A549 (cell line): ENCODE measurements at regions not wholly inside any gene's neighbourhood (a gene's known extent, or its start where the extent isn't known, plus 50 kb on each side); places are given as distances from the start of the nearest gene placed in this dataset.

ENCODE experiments used
- ATAC-seq, 2 experiments: fragments of 200-7000 bp in 1 of 2; fragments of >200 bp in 1 of 2; cut with Nextera tagmentation in 1 of 2; cut with Tn5 transposase in 1 of 2; 3 replicates each; pipeline versions ENCODE4 v1.8.0 to v1.9.1; 2018 to 2020; ENCODE audit warnings: mild to moderate bottlenecking in 1 of 2, moderate library complexity in 1 of 2
- CTCF ChIA-PET: fragments of 300-600 bp; sonication (Branson Sonifier 250); formaldehyde crosslinking; extraction: SDS; loops from one replicate; lab custom pipeline; 2021; ENCODE audit warnings: antibody characterized with exemption, inconsistent platforms; lab: Yijun Ruan, JAX
- POLR2A ChIA-PET: fragments of 350-600 bp; formaldehyde crosslinking; extraction: SDS; loops from one replicate; lab custom pipeline; 2021; ENCODE audit warnings: antibody characterized with exemption, inconsistent platforms; lab: Yijun Ruan, JAX
- DNase-seq, 2 experiments: peaks; one replicate each; pipeline versions ENCODE4 v3.0.0 to v3.0.0-alpha.2; 2011 to 2016; ENCODE audit warnings: low read depth in 1 of 2, low spot score in 1 of 2
- FAIRE-seq: peaks from 2 replicates; lab custom pipeline; 2011; peaks lifted over from hg19 to GRCh38; lab: Jason Lieb, UNC
- H3K27ac ChIP-seq, 2 experiments: fragments of >200 bp; sonication (Bioruptor Twin); formaldehyde crosslinking; 3 replicates each; pipeline ENCODE4 v1.5.1; 2016 to 2017
- H3K4me1 ChIP-seq: fragments of >200 bp; sonication (Bioruptor Twin); formaldehyde crosslinking; 3 replicates; pipeline ENCODE4 v1.6.1; 2016
- H3K4me2 ChIP-seq: fragments of >200 bp; sonication (Bioruptor Twin); formaldehyde crosslinking; 3 replicates; pipeline ENCODE4 v1.6.1; 2016
- H3K4me3 ChIP-seq: fragments of >200 bp; sonication (Bioruptor Twin); formaldehyde crosslinking; 3 replicates; pipeline ENCODE4 v1.5.1; 2016
- H3K9me3 ChIP-seq: fragments of >200 bp; sonication (Bioruptor Twin); formaldehyde crosslinking; 3 replicates; pipeline ENCODE4 v1.6.1; 2016
- BHLHE40 ChIP-seq: IDR thresholded peaks from 2 replicates; pipeline ENCODE4 v1.6.1; 2012; ENCODE audit warnings: low read depth, low read length, inconsistent platforms
- CBX2 ChIP-seq: fragments of 200-600 bp; sonication (generic); IDR thresholded peaks from 2 replicates; pipeline ENCODE4 v1.6.1; 2016; ENCODE audit warnings: low read depth, mild to moderate bottlenecking, borderline replicate concordance
- CBX8 ChIP-seq: fragments of 200-600 bp; sonication (generic); IDR thresholded peaks from 2 replicates; pipeline ENCODE4 v1.6.1; 2016
- CEBPB ChIP-seq, 2 experiments: fragments of >200 bp in 1 of 2; sonication (Bioruptor Twin) in 1 of 2; formaldehyde crosslinking in 1 of 2; IDR thresholded peaks; 2 replicates each; pipeline ENCODE4 v1.6.1; 2012 to 2016
- CHD2 ChIP-seq: fragments of 150-350 bp; IDR thresholded peaks from 2 replicates; pipeline ENCODE4 v1.6.1; 2014; ENCODE audit warnings: low read length; ENCODE audit not compliant: partially characterized antibody
- CHD4 ChIP-seq: fragments of 200-600 bp; sonication (generic); IDR thresholded peaks from 2 replicates; pipeline ENCODE4 v1.6.1; 2016; ENCODE audit warnings: antibody characterized with exemption, mild to moderate bottlenecking, borderline replicate concordance
- CTCF ChIP-seq: fragments of >200 bp; sonication (Bioruptor Twin); formaldehyde crosslinking; IDR thresholded peaks from 3 replicates; pipeline ENCODE4 v1.5.1; 2016
- EHF ChIP-seq: fragments of 250-450 bp; sonication (Bioruptor Pico); IDR thresholded peaks from 2 replicates; pipeline ENCODE4 v1.5.0; 2020; ENCODE audit warnings: mild to moderate bottlenecking
- EHMT2 ChIP-seq: fragments of 200-600 bp; sonication (generic); IDR thresholded peaks from 2 replicates; pipeline ENCODE4 v1.6.1; 2016; ENCODE audit warnings: antibody characterized with exemption, low read depth, mild to moderate bottlenecking, moderate library complexity
- EP300 ChIP-seq, 2 experiments: fragments of >200 bp; sonication (Bioruptor Twin); formaldehyde crosslinking; IDR thresholded peaks; 2 replicates in 1 of 2; 3 replicates in 1 of 2; pipeline ENCODE4 v1.6.1; 2016 to 2017
- ESRRA ChIP-seq: fragments of 150-350 bp; IDR thresholded peaks from 2 replicates; pipeline ENCODE4 v1.6.1; 2014; ENCODE audit warnings: mild to moderate bottlenecking, low read length, borderline replicate concordance
- FOSB ChIP-seq: fragments of 250-450 bp; sonication (Bioruptor Pico); IDR thresholded peaks from 2 replicates; pipeline ENCODE4 v1.5.0; 2020; ENCODE audit warnings: mild to moderate bottlenecking, moderate library complexity
- GATA3 ChIP-seq: IDR thresholded peaks from 2 replicates; pipeline ENCODE4 v1.6.1; 2012; ENCODE audit warnings: borderline replicate concordance
- HDAC2 ChIP-seq: fragments of 200-600 bp; sonication (generic); IDR thresholded peaks from 2 replicates; pipeline ENCODE4 v1.6.1; 2016
- HEYL ChIP-seq: fragments of 250-450 bp; sonication (Bioruptor Pico); IDR thresholded peaks from 2 replicates; pipeline ENCODE4 v1.8.0; 2021; ENCODE audit warnings: mild to moderate bottlenecking, moderate library complexity
- HMGXB4 ChIP-seq: fragments of 250-450 bp; sonication (Bioruptor Pico); IDR thresholded peaks from 2 replicates; pipeline ENCODE4 v1.5.0; 2021; ENCODE audit warnings: mild to moderate bottlenecking, moderate library complexity, borderline replicate concordance
- HOXA7 ChIP-seq: fragments of 250-450 bp; sonication (Bioruptor Pico); IDR thresholded peaks from 2 replicates; pipeline ENCODE4 v1.5.0; 2020; ENCODE audit warnings: mild to moderate bottlenecking, moderate library complexity
- HOXB13 ChIP-seq: fragments of 250-450 bp; sonication (Bioruptor Pico); IDR thresholded peaks from 2 replicates; pipeline ENCODE4 v1.5.0; 2020; ENCODE audit warnings: low read depth, mild to moderate bottlenecking, moderate library complexity
- JUN ChIP-seq, 2 experiments: fragments of >200 bp; sonication (Bioruptor Twin); formaldehyde crosslinking; IDR thresholded peaks; 2 replicates in 1 of 2; 3 replicates in 1 of 2; pipeline ENCODE4 v1.6.1; 2016 to 2017
- KDM1A ChIP-seq: fragments of 200-600 bp; sonication (generic); IDR thresholded peaks from 2 replicates; pipeline ENCODE4 v1.6.1; 2016; ENCODE audit warnings: low read depth, mild to moderate bottlenecking
- MAFK ChIP-seq: fragments of 450-650 bp; IDR thresholded peaks from 2 replicates; pipeline ENCODE4 v1.6.1; 2014; ENCODE audit not compliant: partially characterized antibody
- MAX ChIP-seq: IDR thresholded peaks from 2 replicates; pipeline ENCODE4 v1.6.1; 2012
- NPAS2 ChIP-seq: fragments of 250-450 bp; sonication (Bioruptor Pico); IDR thresholded peaks from 2 replicates; pipeline ENCODE4 v1.8.0; 2022; ENCODE audit warnings: mild to moderate bottlenecking, moderate library complexity, borderline replicate concordance
- PBX3 ChIP-seq: IDR thresholded peaks from 2 replicates; pipeline ENCODE4 v1.6.1; 2012
- PHF8 ChIP-seq: fragments of 200-600 bp; sonication (generic); IDR thresholded peaks from 2 replicates; pipeline ENCODE4 v1.6.1; 2016; ENCODE audit warnings: low read depth, mild to moderate bottlenecking, antibody characterized with exemption, moderate library complexity, borderline replicate concordance
- POLR2A ChIP-seq: IDR thresholded peaks from 2 replicates; pipeline ENCODE4 v1.6.1; 2012; ENCODE audit warnings: mild to moderate bottlenecking, low read length
- RARB ChIP-seq: fragments of 250-450 bp; sonication (Bioruptor Pico); IDR thresholded peaks from 2 replicates; pipeline ENCODE4 v1.8.0; 2021; ENCODE audit warnings: mild to moderate bottlenecking, moderate library complexity
- RCOR1 ChIP-seq: fragments of 150-350 bp; IDR thresholded peaks from 2 replicates; pipeline ENCODE4 v1.6.1; 2014; ENCODE audit warnings: antibody characterized with exemption, low read length, low read depth
- RFX5 ChIP-seq: fragments of 450-650 bp; IDR thresholded peaks from 2 replicates; pipeline ENCODE4 v1.7.1; 2014; ENCODE audit warnings: antibody characterized with exemption, mild to moderate bottlenecking, moderate library complexity
- TP53 ChIP-seq: fragments of 250-450 bp; sonication (Bioruptor Pico); IDR thresholded peaks from 2 replicates; pipeline ENCODE4 v1.5.0; 2021; ENCODE audit warnings: mild to moderate bottlenecking, moderate library complexity
- USF2 ChIP-seq: fragments of 450-650 bp; IDR thresholded peaks from 2 replicates; pipeline ENCODE4 v1.6.1; 2014; ENCODE audit warnings: antibody characterized with exemption
- ZSCAN20 ChIP-seq: fragments of 250-450 bp; sonication (Bioruptor Pico); IDR thresholded peaks from 2 replicates; pipeline ENCODE4 v1.8.0; 2022; ENCODE audit warnings: mild to moderate bottlenecking, moderate library complexity
- WGBS: methylation state at CpG from one replicate; pipeline ENCODE4 v1.1.6; 2017; ENCODE audit errors: missing lambda C conversion rate; 5-methylcytosine and 5-hydroxymethylcytosine counted together

GRCh38 chr17:15122857-15123256 is 142.3 kb downstream of the PMP22 start:
- DNase-seq, result no peak
- WGBS, result 1% methylated on average over 4 of the region's 4 CpGs
- CTCF ChIA-PET, result interaction anchor here (1.4 kb wide), 1 partner anchor 12 kb away, joined by 3 read pairs; no protein-coding TSS in a partner anchor
- POLR2A ChIA-PET, result no interaction called here
- Histone ChIP-seq H3K4me2 (no peak overlapping the region), H3K27ac (no peak overlapping the region), H3K4me3 (no peak overlapping the region), H3K9me3 (no peaks in the 10 kb centered on the region), H3K4me1 (no peaks in the 10 kb centered on the region)
- no peak for FAIRE-seq
- no peak for ATAC-seq
- TF ChIP-seq CEBPB (IDR thresholded peaks at IDR 0.05), result no peak
- no peak for TF ChIP-seq HDAC2
- TF ChIP-seq EP300 (IDR thresholded peaks at IDR 0.05), result no peak
- TF ChIP-seq USF2, result no peak

GRCh38 chr17:15121426-15121825 is 143.7 kb downstream of the PMP22 start:
- H3K4me2 ChIP-seq, result no peak overlapping the region
- no peak for TF ChIP-seq CBX2
- no peak for TF ChIP-seq GATA3
- TF ChIP-seq TP53 (CRISPR knock-in tag), result no peak
- TF ChIP-seq BHLHE40, result no peak
- TF ChIP-seq EHF, result no peak
- TF ChIP-seq MAFK, result no peak
- no peak for TF ChIP-seq MAX
- TF ChIP-seq JUN (IDR thresholded peaks at IDR 0.05), result no peak
- no peak for TF ChIP-seq POLR2A
- TF ChIP-seq HMGXB4 (CRISPR knock-in tag), result no peak
- no peak for TF ChIP-seq HOXB13 (CRISPR knock-in tag)
- TF ChIP-seq RCOR1, result no peak
- no peak for TF ChIP-seq ESRRA
- TF ChIP-seq CHD4, result no peak
- TF ChIP-seq CHD2, result no peak
- TF ChIP-seq NPAS2 (CRISPR knock-in tag), result no peak
- no peak for TF ChIP-seq RFX5
- no peak for TF ChIP-seq HOXA7
- TF ChIP-seq EHMT2, result no peak
- DNase-seq, result no peak
- no peak overlapping the region for H3K27ac ChIP-seq
- no peak for ATAC-seq
- ChIA-PET CTCF (no interaction called here), POLR2A (no interaction called here)
- 8% methylated on average over 2 of the region's 2 CpGs for WGBS
- no peak overlapping the region for H3K4me3 ChIP-seq
- no peaks in the 10 kb centered on the region; the same call in 2 of the 3 replicates for H3K9me3 ChIP-seq
- no peaks in the 10 kb centered on the region for H3K4me1 ChIP-seq
- no peak for FAIRE-seq

- no peak overlapping the region for H3K4me2 ChIP-seq
- ChIA-PET POLR2A (no interaction called here), CTCF (no interaction called here)
- H3K9me3 ChIP-seq, result no peaks in the 10 kb centered on the region; the same call in 2 of the 3 replicates
- no peaks in the 10 kb centered on the region for H3K4me1 ChIP-seq
- FAIRE-seq (no peak), ATAC-seq (no peak), DNase-seq (no peak)
- no peak overlapping the region for H3K27ac ChIP-seq
- WGBS, result 2% methylated on average over 3 of the region's 3 CpGs
- H3K4me3 ChIP-seq, result no peak overlapping the region
- TF ChIP-seq PHF8 (no peak), CTCF (no peak), RARB (CRISPR knock-in tag) (no peak), HEYL (CRISPR knock-in tag) (no peak), JUN (IDR thresholded peaks at IDR 0.05) (no peak), HDAC2 (no peak), CBX8 (no peak), ESRRA (no peak), PBX3 (no peak), FOSB (no peak), HOXB13 (CRISPR knock-in tag) (no peak), EHF (no peak), KDM1A (no peak), ZSCAN20 (CRISPR knock-in tag) (no peak)
Measured at GRCh38 chr17:15119968-15120367, 145.2 kb downstream of the PMP22 start.
